Neuronal stem cell (in vitro differentiated cells): ENCODE measurements at regions not wholly inside any gene's neighbourhood (a gene's known extent, or its start where the extent isn't known, plus 50 kb on each side); places are given as distances from the start of the nearest gene placed in this dataset.

Experiments used
- DNase-seq: peaks from one replicate; pipeline ENCODE4 v3.0.0-alpha.2; 2013; ENCODE audit warnings: low spot score
- H2AFZ ChIP-seq: one replicate; pipeline ENCODE4 v1.6.1; 2013; ENCODE audit warnings: mild to moderate bottlenecking, low read length, inconsistent platforms
- H2AK5ac ChIP-seq: 2 replicates; pipeline ENCODE4 v1.6.1; 2013; ENCODE audit warnings: low read depth, mild to moderate bottlenecking, inconsistent platforms, low read length, moderate library complexity, mixed read lengths
- H2BK120ac ChIP-seq: 2 replicates; pipeline ENCODE4 v1.6.1; 2013; ENCODE audit warnings: low read depth, mild to moderate bottlenecking, inconsistent platforms, low read length, moderate library complexity, mixed read lengths
- H2BK12ac ChIP-seq: one replicate; pipeline ENCODE4 v1.6.1; 2013; ENCODE audit warnings: low read length, inconsistent platforms
- H2BK15ac ChIP-seq: 2 replicates; pipeline ENCODE4 v1.6.1; 2013; ENCODE audit warnings: mild to moderate bottlenecking, low read length, inconsistent platforms, mixed read lengths
- H2BK5ac ChIP-seq: one replicate; pipeline ENCODE4 v1.6.1; 2013; ENCODE audit warnings: inconsistent platforms, mild to moderate bottlenecking, low read length, moderate library complexity
- H3K14ac ChIP-seq: one replicate; pipeline ENCODE4 v1.6.1; 2013; ENCODE audit warnings: low read length, inconsistent platforms
- H3K18ac ChIP-seq: 2 replicates; pipeline ENCODE4 v1.6.1; 2013; ENCODE audit warnings: low read length, inconsistent platforms
- H3K23ac ChIP-seq: 2 replicates; pipeline ENCODE4 v1.6.1; 2013; ENCODE audit warnings: low read depth, mild to moderate bottlenecking, mixed read lengths, low read length, inconsistent platforms; ENCODE audit not compliant: poor library complexity
- H3K27ac ChIP-seq: replicated peaks from 3 replicates; pipeline ENCODE4 v1.5.1; 2013; ENCODE audit warnings: low read length, inconsistent platforms
- H3K27me3 ChIP-seq, 3 experiments: 2 replicates each; pipeline ENCODE4 v1.6.1; 2013; ENCODE audit warnings: low read length in 3 of 3, mild to moderate bottlenecking in 2 of 3, inconsistent platforms in 1 of 3, low read depth in 1 of 3, mixed read lengths in 1 of 3, moderate library complexity in 1 of 3; ENCODE audit not compliant: control insufficient read depth in 3 of 3, insufficient read depth in 3 of 3
- H3K36me3 ChIP-seq, 2 donors: replicated peaks in 1 of 2; 2 replicates each; pipeline ENCODE4 v1.6.1; 2013; ENCODE audit warnings: low read length in 2 of 2; ENCODE audit not compliant: control insufficient read depth in 2 of 2, insufficient read depth in 2 of 2
- H3K4ac ChIP-seq: 2 replicates; pipeline ENCODE4 v1.6.1; 2013; ENCODE audit warnings: inconsistent platforms, mild to moderate bottlenecking, low read length, moderate library complexity
- H3K4me1 ChIP-seq, 2 donors: 1 replicate in 1 of 2; 2 replicates in 1 of 2; pipeline ENCODE4 v1.6.1; 2013; ENCODE audit warnings: low read length in 2 of 2, low read depth in 1 of 2; ENCODE audit not compliant: control insufficient read depth in 2 of 2, insufficient read depth in 1 of 2
- H3K4me2 ChIP-seq: one replicate; pipeline ENCODE4 v1.6.1; 2013; ENCODE audit warnings: mild to moderate bottlenecking, low read length, inconsistent platforms; ENCODE audit not compliant: insufficient read depth, poor library complexity, severe bottlenecking
- H3K4me3 ChIP-seq, 2 donors: 2 replicates each; pipeline ENCODE4 v1.5.1; 2013; ENCODE audit warnings: low read length in 2 of 2, mild to moderate bottlenecking in 2 of 2, inconsistent platforms in 1 of 2, moderate library complexity in 1 of 2
- H3K79me1 ChIP-seq: one replicate; pipeline ENCODE4 v1.6.1; 2013; ENCODE audit warnings: low read depth, mild to moderate bottlenecking, inconsistent platforms, low read length, moderate library complexity
- H3K9ac ChIP-seq: one replicate; pipeline ENCODE4 v1.6.1; 2013; ENCODE audit warnings: mild to moderate bottlenecking, low read depth, low read length, inconsistent platforms; ENCODE audit not compliant: poor library complexity
- H3K9me3 ChIP-seq, 2 donors: replicated peaks in 1 of 2; 2 replicates each; pipeline versions ENCODE3 to v1.6.1; 2013; ENCODE audit warnings: low read length in 2 of 2, mild to moderate bottlenecking in 2 of 2, inconsistent platforms in 1 of 2, low read depth in 1 of 2, mixed read lengths in 1 of 2, moderate library complexity in 1 of 2; ENCODE audit not compliant: control insufficient read depth in 2 of 2, insufficient read depth in 1 of 2
- H4K8ac ChIP-seq: one replicate; pipeline ENCODE4 v1.6.1; 2013; ENCODE audit warnings: low read depth, mild to moderate bottlenecking, inconsistent platforms, low read length, moderate library complexity
- H4K91ac ChIP-seq: one replicate; pipeline ENCODE4 v1.6.1; 2013; ENCODE audit warnings: low read length, low read depth, mild to moderate bottlenecking, inconsistent platforms; ENCODE audit not compliant: poor library complexity
- WGBS, 2 donors: extraction: QIAGEN DNeasy Blood & Tissue Kit; methylation state at CpG; one replicate each; pipeline ENCODE4 v1.1.7; 2013; ENCODE audit warnings: missing lambda C conversion rate in 2 of 2, mixed read lengths in 1 of 2; ENCODE audit not compliant: insufficient read length in 2 of 2, insufficient replicate concordance in 1 of 2; ENCODE audit errors: extremely low coverage in 2 of 2; 5-methylcytosine and 5-hydroxymethylcytosine counted together

DNA sequence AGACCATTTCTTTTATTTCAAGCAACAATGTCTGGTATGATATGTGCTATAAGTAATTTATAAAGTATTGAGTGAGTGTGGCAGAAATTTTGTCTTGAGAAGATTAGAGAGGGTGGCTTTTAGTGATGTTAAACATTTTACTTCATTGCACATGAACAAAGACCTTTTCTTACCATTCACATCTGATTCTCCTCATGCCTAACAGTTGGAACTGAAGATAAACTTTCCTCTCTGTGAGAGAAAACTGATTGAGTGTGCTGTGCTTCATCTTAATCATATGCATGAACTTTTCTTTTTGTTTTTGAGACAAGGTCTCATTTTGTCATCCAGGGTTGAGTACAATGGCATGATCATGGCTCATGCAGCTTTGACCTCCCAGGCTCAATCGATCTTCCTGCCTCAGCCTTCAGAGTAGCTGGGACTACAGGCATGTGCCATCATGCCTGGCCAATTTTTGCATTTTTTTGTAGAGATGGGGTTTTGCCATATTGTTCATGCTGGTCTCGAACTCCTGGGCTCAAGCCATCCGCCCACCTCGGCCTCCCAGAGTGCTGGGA lies 377.7 kb upstream of the GOLIM4 start:
- H2BK15ac ChIP-seq: no peak overlapping the region
- no peak overlapping the region for H3K9ac ChIP-seq
- H3K18ac ChIP-seq: no peak overlapping the region
- H4K91ac ChIP-seq: no peak overlapping the region
- H3K79me1 ChIP-seq: no peaks in the 10 kb centered on the region
- no peak overlapping the region for H3K4me3 ChIP-seq
- peaks cover 9 to 33% of the 10 kb centered on the region in 2 donors for H3K4me1 ChIP-seq
- H3K27ac ChIP-seq: no peak overlapping the region
- H3K14ac ChIP-seq: no peak overlapping the region
- no peak overlapping the region for H3K4ac ChIP-seq
- no peak overlapping the region for H2BK5ac ChIP-seq
- no peaks in the 10 kb centered on the region for H3K9me3 ChIP-seq
- H2BK12ac ChIP-seq: no peak overlapping the region
- no peak overlapping the region for H2AK5ac ChIP-seq
- H3K36me3 ChIP-seq: no peaks in the 10 kb centered on the region
- peak; percentile 8 for DNase-seq
- WGBS, 2 donors: no CpG with 5 or more reads among the region's 4 CpGs
- no peak overlapping the region for H3K4me2 ChIP-seq
- no peak overlapping the region for H2BK120ac ChIP-seq
- H4K8ac ChIP-seq: no peak overlapping the region
- H3K27me3 ChIP-seq: no peaks in the 10 kb centered on the region
- H3K23ac ChIP-seq: no peak overlapping the region
- H2AFZ ChIP-seq: no peak overlapping the region

GRCh38 chr3:168472783-168473182 lies 377.1 kb upstream of the GOLIM4 start:
- Histone ChIP-seq H4K91ac (no peak overlapping the region), H2AK5ac (no peak overlapping the region), H3K79me1 (no peaks in the 10 kb centered on the region), H3K4me3 (no peak overlapping the region), H3K18ac (no peak overlapping the region), H3K4ac (no peak overlapping the region), H2AFZ (no peak overlapping the region), H3K23ac (no peak overlapping the region), H3K9me3 (no peaks in the 10 kb centered on the region), H3K27ac (no peak overlapping the region), H3K9ac (no peak overlapping the region), H3K4me1 (peaks cover 9 to 33% of the 10 kb centered on the region in 2 donors), H3K27me3 (no peaks in the 10 kb centered on the region), H3K14ac (no peak overlapping the region), H3K36me3 (no peaks in the 10 kb centered on the region), H2BK120ac (no peak overlapping the region), H2BK12ac (no peak overlapping the region), H3K4me2 (no peak overlapping the region), H2BK15ac (no peak overlapping the region), H2BK5ac (no peak overlapping the region), H4K8ac (no peak overlapping the region)
- no peak for DNase-seq

GRCh38 chr3:168470380-168470779 lies 374.7 kb upstream of the GOLIM4 start:
- no CpG with 5 or more reads among the region's 4 CpGs for WGBS, 2 donors
- no peak for DNase-seq
- H3K9ac ChIP-seq: no peak overlapping the region

GRCh38 chr3:168469436-168469835 lies 373.7 kb upstream of the GOLIM4 start:
- DNase-seq: no peak
- H3K36me3 ChIP-seq: no peaks in the 10 kb centered on the region
- no peak overlapping the region for H2AK5ac ChIP-seq
- H3K18ac ChIP-seq: no peak overlapping the region
- H3K27me3 ChIP-seq: no peaks in the 10 kb centered on the region
- H3K9ac ChIP-seq: no peak overlapping the region
- H3K9me3 ChIP-seq: peaks cover 0 to 12% of the 10 kb centered on the region in 2 donors
- no peak overlapping the region for H3K27ac ChIP-seq
- no peak overlapping the region for H3K4me3 ChIP-seq
- WGBS, 2 donors: no CpG with 5 or more reads among the region's 3 CpGs
- H3K23ac ChIP-seq: no peak overlapping the region
- H3K4ac ChIP-seq: no peak overlapping the region
- no peak overlapping the region for H3K4me2 ChIP-seq
- H2AFZ ChIP-seq: no peak overlapping the region
- peaks cover 5 to 20% of the 10 kb centered on the region in 2 donors for H3K4me1 ChIP-seq
- no peak overlapping the region for H2BK5ac ChIP-seq
- no peak overlapping the region for H2BK120ac ChIP-seq
- no peak overlapping the region for H2BK15ac ChIP-seq
- H4K8ac ChIP-seq: no peak overlapping the region
- H3K14ac ChIP-seq: no peak overlapping the region
- H4K91ac ChIP-seq: no peak overlapping the region
- H2BK12ac ChIP-seq: no peak overlapping the region
- H3K79me1 ChIP-seq: no peaks in the 10 kb centered on the region

More at GRCh38 chr3:168470380-168470779, 374.7 kb upstream of the GOLIM4 start:
- no peak overlapping the region for H3K14ac ChIP-seq
- H3K4me2 ChIP-seq: no peak overlapping the region
- H3K23ac ChIP-seq: no peak overlapping the region
- no peak overlapping the region for H2BK12ac ChIP-seq
- no peak overlapping the region for H2AFZ ChIP-seq
- H2BK15ac ChIP-seq: no peak overlapping the region
- no peak overlapping the region for H3K27ac ChIP-seq
- no peaks in the 10 kb centered on the region for H3K27me3 ChIP-seq
- H3K4ac ChIP-seq: no peak overlapping the region
- no peaks in the 10 kb centered on the region for H3K36me3 ChIP-seq
- no peak overlapping the region for H2BK5ac ChIP-seq
- no peak overlapping the region for H4K91ac ChIP-seq
- no peak overlapping the region for H3K4me3 ChIP-seq
- H3K18ac ChIP-seq: no peak overlapping the region
- H4K8ac ChIP-seq: no peak overlapping the region
- no peak overlapping the region for H2BK120ac ChIP-seq
- H3K9me3 ChIP-seq: peaks cover 0 to 3% of the 10 kb centered on the region in 2 donors
- no peaks in the 10 kb centered on the region for H3K79me1 ChIP-seq
- peaks cover 5 to 20% of the 10 kb centered on the region in 2 donors for H3K4me1 ChIP-seq
- no peak overlapping the region for H2AK5ac ChIP-seq
